ENCODE measurements at regions not wholly inside any gene's neighbourhood (a gene's known extent, or its start where the extent isn't known, plus 50 kb on each side); places are given as distances from the start of the nearest gene placed in this dataset.

DNA sequence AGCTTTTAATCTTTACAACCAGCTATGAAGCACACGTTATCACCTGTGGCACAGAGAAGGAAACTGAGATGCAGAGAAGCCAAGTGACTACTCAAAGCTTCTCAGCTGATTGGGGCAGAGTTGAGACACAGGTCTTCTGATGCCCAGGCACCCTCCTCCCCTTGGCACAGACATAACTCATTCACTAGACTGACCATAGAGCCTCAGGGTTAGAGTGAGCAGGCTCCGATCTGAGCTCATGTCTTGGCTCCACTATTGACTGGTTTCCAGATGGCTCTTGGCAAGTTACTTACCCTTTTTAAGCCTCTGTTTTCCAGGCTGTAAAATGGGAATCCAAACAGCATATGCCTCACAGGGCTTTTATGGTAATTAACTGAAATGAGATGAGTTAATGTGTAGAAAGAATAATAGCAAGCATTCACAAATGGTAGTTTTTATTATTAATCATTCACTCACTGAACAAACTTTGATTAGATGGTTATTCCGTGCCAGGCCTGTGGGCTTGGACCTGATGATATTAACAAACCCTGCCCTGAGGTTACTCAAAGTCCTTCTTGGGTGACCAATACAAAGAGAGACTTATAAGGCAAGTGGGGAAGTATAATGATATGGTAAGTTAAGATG is 184.3 kb downstream of the ANXA2 start:
- peak; percentile 19 for DNase-seq (ENCODE audit: low spot score)

DNA sequence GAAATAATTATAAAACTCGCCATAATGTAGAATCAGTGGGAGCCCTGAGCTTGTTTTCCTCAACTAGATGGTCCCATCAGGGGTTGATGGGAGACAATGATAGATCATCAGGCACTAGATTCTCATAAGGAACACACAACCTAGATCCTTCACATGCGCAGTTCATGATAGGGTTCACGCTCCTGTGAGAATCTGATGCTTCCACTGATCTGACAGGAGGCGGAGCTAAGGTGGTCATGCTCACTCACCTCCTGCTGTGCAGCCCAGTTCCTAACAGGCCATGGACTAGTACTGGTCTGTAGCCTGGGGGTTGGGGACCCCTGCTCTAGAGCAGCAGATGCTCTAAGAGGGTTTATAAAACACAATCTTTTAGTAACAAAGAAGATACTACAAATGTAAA is 183.6 kb downstream of the ANXA2 start:
- no peak for DNase-seq (ENCODE audit: low spot score)

DNA sequence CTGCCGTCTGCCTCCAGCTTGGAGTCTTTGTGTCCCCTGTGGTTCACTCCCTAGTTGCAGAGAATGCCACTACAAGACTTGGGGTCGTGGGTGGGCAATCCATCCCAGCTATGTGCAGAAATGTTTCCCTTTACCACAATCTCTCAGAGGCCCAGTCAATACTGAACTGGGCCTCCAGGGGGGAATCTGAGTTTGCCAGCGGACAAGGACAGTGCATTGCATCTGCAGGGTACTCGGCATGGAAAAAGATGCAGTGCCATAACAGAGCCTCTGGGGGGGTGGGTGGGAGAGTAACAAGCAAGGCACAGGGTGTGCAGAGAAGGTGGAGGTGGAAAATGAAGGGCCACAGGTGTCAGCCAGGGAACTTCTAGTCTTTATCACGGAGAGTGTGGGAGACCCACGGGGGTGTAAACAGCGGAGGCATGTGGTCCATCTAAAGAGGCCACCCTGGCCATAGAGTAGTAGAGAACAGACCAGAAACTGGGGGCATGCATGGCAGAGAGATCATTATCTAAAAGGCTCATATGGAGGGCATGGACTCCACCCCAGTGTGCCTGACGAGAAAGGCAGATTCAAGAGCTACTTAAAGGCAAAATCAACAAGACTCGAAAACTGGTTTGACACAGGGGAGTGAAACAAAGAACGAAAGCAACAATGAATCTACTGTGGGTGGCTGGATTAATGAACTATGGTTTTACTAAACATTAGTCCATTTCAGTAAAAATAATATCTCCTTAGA is 182.4 kb downstream of the ANXA2 start:
- no peak for DNase-seq (ENCODE audit: low spot score)

DNA sequence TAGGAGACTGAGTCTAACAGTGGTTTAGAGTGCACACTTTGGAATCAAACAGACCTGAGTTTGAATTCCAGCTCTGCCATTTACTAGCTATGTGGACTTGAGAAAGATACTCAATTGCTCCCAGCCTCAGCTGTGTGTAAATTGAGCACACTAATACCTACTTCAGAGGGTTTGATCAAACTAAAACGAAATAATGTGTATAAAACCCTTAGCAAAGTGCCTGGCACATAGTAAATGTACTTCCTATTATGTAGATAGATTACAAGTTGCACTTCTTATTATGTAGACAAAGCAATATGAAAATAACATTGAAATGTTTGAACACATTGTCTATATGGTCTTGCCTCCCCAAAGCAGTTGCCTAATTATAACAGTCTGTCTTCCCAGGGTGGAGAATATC is 180.6 kb downstream of the ANXA2 start:
- no peak for DNase-seq (ENCODE audit: low spot score)

DNA sequence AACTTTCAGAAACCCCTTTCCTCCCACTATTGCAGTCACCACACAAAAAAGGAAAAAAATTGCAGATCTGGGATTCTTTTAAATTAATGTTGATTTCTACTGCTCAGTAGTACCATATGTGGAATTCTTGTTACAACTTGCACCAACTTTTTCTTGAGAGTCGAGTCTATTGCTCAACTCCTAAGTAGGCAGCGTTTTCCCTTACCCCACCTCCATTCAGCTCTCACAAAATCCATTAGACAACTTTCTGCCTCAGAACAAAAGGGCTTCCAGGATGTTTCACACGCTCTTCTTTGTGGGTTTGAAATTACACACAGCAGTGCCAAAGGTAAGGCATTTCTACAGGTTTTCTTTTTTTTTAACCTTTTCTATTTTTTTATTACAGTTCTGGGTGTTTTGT is 179.5 kb downstream of the ANXA2 start:
- DNase-seq (ENCODE audit: low spot score) = no peak

DNA sequence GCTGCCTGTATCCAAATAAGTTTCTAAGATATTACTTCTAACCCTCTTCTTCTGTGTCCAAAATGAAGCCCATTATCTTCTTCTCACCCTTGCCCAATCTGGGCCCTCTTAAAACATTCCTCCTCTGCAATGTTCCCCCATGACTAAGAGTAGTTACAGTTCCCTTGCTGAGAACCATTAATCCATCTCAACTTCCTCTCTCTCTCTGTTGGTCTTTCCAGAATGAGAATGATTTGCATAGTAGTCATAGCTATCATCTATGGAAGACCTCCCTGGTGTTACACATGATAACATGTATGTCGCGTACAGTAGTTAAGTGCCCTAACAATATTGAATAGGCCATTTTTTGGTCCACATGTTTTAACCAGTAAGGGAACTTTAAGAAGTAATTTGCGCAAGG is 177.9 kb downstream of the ANXA2 start:
- no peak for DNase-seq (ENCODE audit: low spot score)

DNA sequence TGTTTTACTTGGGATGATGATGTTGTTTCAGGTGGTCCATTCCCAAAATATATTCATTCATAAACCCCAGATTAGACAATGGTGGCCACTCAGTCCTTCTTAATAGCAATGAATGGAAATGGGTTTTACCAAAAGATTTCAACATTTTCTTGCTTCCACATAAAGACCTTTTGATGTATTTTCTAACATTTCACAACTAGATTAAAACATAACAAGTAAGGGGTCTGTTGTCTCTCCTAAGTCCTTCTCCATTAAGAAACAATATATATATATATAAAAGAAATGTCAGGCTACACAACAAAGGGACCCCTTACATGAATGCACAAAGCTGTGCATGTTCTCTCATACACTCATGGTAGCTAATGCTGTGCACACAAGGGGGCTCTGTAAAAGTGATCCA is 176.4 kb downstream of the ANXA2 start:
- DNase-seq (ENCODE audit: low spot score) = no peak

DNA sequence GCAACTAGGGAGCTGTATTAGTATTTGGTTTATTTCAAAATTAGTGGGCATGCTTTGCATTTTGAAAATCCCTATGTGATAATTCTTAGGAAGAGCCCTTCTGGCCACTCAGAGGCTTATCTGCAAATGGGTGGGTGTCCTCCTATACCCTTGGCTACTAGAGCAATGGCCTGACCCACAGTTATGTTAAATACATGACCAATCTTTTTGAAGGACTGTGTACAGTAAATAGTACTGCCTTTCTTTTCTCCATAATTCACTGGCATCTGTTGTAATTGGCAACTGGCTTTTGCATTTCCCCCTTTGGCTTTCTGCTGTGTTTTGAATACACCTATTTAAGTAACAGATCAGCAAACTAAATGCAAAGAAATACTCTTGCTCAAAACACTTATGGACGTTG is 175.4 kb downstream of the ANXA2 start:
- no peak for DNase-seq (ENCODE audit: low spot score)

DNA sequence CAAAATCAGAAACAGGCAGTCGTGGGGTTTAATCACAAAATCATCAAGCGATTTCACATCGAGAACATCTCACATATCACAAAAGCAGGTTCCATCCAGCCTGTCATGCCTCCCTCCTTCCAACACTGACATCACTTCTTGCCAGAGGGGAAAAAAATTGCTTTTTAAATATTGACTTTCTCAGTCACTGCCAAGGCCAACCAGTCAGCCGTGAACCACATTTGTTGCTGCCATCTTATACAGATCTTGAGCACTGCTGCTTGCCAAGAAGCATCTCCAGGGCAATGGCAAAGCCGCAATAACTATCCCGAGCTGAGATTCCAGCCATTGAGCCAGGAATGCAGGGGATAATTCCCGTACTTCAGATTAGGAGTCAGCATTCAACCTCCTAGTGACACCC is 174.6 kb downstream of the ANXA2 start:
- no peak for DNase-seq (ENCODE audit: low spot score)

DNA sequence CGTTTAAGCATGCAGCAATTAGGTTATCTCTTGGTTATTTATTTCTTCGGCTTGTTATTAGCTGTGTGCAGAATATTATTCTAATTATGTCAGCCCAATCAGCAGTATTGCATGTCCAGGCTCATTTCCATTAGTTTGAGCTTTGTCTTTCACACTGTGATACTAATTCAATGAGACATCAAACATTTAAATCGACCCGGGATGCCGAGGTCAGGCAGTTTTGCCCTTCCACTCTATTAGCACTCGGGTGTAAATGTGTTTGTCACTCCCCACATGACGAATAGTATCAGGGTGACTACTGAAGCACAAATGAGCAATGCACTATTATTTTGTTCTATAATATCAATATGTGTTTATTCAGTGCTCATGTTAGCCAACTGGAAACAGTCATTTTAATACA is 170.9 kb downstream of the ANXA2 start:
- DNase-seq (ENCODE audit: low spot score) = no peak

DNA sequence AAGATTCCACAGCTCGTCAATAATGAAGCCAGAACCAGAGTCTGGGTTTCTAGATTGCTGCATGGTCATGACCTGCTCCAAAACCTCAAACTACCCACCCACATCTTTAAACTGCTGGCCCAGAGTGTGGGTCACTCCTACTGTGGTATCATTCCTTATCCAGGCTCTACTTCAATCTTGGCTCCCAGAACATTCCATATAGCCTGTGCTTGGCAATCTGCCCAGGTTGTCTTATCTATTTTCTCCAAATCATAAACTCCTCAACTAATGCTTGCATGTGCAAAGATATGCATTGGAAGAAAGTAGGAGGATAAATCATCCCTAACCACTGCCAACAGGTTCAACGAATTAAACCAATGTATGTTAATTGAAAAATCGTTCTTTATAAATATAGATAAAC is 169.7 kb downstream of the ANXA2 start:
- DNase-seq (ENCODE audit: low spot score) = no peak

DNA sequence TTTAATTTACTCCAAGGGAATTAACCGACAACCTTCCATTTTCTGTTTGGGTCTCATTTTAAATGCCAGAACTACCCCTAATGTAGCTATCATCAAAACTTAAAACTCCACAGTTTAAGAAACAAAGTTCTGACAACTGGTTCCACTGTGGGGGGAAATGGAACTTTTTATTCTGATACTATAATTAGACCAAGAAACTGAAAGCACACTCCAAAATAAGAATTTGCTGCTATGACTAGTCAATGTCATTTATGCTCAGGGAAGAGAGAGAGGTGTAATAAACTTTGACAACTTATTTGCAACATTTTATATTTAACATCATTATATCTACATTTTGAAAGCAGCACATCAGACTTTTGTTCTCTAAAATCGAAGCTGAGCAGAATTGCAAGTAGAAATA is 169.2 kb downstream of the ANXA2 start:
- no peak for DNase-seq (ENCODE audit: low spot score)

DNA sequence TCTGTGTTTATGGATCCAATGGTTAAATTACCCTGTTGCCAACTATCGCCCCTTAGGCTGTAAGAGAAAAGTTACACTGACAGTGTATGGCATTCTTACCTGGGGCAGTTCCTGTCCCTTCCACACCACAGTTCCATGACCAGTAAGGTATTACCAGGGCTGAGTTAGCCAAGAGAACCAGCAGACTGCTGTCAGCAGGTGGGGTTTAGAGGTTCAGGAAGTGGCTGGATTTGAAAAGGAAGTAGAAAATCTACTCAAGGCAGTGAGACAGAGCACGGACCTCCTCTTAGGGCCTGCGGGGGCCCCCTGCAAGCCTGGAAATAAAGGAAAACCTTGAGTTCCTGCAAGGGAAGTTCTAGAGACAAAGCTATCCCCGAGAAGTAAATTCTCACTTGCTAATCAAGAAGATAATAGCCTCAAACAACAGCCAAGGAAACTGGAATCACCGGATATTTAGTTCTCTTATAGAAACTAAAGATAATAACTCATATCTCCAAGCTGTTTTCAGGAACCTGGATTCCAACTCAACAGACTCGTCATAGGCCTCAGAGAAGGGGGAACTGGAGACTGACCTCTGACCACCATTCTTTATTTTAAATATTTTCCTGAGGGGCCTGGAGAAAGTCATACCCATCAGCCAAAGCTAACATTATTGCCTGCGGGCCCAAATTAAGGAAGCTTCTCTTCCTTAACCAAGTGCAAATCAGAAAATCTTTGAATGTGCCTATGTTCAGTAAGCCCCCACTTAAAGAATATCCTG is 161.7 kb downstream of the ANXA2 start:
- no peak for DNase-seq (ENCODE audit: low spot score)

DNA sequence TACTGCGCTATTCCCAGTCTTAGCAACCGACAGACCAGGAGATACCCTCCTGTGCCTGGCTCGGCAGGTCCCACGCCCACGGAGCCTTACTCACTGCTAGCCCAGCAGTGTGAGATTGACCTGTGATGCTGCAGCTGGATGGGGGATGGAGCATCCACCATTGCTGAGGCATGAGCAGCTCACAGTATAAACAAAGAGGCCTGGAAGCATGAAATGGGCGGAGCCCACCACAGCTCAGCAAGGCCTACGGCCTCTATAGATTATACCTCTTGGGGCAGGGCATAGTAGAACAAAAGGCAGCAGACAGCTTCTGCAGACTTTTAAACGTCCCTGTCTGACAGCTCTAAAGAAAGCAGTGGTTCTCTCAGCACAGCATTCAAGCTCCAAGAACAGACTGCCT is 160.3 kb downstream of the ANXA2 start:
- DNase-seq (ENCODE audit: low spot score) = no peak

DNA sequence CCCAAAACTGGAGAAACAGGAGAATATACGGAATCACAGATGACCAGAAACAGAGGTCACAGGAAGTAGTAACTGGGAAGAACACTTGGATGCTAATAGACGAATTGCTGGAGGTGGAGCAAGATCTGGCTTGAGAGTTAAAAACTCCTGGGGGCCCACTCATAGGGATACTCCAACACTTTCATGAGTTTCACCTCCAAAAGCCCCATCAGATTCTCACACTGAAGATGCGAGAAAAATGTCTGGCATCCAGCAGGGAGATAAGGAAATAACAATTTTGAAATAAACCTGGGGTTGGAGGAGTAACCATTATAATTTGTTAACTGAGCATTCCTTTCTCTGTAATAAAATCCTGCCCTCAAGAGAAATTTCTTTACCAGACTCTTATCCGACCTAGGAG is 154.0 kb downstream of the ANXA2 start:
- DNase-seq (ENCODE audit: low spot score) = no peak

DNA sequence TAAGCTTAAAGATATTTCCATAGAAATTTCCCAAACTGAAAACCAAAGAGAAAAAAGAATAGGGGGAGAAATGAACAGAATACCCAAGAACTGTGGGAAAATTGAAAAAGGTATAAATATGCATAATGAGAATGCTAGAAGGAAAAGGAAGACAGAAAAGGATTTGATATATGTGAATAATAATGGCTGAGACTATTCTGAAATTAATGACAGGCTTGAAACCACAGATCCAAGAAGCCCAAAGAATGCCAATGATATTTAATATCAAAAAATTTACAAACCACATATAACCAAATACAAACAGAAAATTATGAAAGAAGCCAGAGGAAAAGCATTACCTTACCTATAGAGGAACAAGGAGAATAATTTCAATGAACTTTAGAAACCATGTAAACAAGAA is 153.0 kb downstream of the ANXA2 start:
- DNase-seq (ENCODE audit: low spot score) = no peak

DNA sequence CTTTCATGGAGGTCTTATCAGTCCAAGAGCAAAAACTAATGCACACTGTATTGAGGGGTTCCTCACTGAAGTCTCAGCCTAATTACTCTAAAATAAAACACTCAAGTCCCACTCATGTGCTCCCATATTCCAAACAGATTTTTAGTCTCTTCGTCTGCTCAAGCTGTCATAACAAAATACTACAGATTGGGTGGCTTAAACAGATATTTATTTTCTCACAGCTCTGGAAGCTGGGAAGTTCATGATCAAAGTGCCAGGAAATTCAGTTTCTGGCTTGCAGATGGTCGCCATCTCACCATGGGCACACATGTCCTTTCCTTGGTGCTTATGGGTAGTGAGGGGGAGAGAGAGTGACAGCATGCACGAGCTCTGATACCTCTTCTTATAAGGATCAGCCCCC is 147.5 kb downstream of the ANXA2 start:
- no peak for DNase-seq (ENCODE audit: low spot score)

DNA sequence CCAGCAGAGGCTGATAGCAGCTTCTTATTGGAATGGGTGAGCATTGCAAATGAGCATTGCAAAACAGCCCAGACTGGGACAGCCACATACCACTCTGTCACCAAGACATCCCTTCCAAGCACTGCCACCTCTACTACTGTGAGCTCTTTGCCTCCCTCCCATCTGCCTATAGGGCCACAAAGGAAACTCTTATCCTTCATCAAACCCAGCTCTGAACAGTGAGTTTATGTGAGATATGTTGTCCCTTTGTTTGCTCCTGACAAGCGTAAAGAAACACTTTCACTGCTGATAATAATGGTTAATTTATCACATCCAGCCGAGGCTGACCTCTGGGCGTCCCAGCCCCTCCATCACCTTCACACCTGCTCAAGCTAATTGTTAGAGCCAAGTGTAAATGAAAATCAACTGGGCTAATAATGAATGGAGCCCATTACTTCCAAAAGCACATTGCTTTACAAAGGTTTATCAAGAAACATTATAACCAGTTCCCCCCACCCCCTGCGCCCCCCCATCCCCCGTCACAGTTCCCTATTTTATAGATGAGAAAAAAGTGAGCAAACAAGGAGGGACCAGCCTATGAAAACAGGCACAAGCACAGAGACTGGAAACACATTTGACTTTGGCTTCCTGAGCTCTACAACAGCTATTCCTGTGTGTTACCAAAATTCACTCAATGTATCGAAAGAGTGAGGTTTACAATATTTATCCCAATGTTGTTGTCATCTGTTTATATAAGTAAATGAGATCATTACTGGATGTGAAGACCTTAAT is 146.3 kb downstream of the ANXA2 start:
- DNase-seq (ENCODE audit: low spot score) = no peak

DNA sequence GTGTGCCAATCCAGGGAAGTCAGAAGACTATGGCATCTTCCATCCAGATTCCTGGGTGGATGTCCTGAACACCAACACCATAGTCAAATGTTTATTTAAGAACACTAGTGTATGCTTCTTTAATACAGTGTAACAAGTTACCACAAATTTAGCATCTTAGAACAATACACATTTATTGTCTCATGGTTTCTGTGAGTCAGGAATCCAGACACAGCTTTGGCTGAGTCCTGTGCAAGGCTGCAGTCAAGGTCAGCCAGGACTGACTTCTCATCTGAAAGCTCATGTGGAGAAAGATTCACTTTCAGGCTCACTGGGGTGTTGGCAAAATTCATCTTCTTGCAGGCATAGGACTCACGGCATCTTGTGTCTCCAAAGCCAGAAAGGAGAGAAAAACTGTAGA is 143.4 kb downstream of the ANXA2 start:
- no peak for DNase-seq (ENCODE audit: low spot score)

DNA sequence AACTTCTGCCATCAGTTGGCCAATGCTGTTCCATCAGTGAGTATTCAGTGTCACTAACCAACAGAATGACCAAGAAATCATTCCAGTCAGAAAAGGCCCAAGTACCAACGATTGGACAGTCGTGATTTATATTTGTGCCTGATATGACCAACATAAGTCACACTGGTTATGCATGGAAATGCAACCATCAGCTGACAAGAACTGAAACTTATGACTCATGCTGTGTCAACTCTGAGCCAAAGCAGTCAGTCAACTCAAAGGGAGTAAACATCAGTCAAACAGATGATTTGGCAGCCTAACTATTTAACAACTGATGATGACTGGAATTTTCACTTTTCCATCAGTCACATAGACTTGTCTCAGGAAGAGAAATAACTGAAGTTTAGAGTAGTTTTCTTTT is 142.4 kb downstream of the ANXA2 start:
- peak; percentile 57 for DNase-seq (ENCODE audit: low spot score)

DNA sequence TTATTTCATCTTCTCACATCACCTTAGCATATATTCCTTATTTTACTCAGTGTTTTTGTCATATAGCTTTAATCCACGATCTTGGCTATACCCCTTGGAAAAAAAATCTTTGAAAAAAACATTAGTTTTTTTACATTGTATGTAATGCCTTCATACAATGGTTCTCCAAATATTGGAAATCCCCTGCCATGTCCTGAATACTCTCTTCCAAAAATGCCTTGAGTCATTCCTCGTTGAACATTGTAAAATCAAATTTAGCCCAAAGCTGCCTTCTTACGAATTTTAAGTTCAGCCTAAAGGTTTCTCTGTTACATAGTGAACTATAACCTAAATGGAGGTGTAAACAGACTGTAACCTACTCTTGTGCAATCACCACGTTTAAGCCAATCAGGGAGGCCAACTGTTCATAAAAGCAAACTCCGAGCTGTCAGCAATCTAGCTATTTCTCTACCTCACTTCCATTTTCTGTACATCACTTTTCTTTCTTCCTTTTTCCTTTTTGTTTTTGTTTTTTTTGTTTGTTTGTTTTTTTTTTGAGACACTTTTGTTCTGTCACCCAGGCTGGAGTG is 140.1 kb downstream of the ANXA2 start:
- DNase-seq (ENCODE audit: low spot score) = no peak

DNA sequence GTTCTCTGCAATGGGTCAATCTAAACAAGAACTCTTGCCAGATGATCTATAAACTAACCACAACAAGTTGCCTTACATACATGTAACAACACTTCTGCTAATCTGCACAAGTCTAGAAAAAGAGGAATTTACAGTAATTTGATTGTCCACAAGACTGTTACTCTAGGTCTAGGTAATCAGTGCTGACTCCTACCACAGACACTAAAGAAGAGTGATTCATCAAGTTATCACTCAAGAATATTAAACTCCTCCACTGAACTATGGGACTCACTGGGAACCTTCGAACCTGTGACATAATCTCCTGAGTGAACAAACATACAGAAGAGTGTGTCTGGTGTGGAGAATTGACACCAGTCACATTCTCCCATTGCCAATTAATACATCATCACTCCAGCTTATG is 138.3 kb downstream of the ANXA2 start:
- no peak for DNase-seq (ENCODE audit: low spot score)
